Stimulated activated CD4-positive, alpha-beta T cell treated with anti-CD3 and anti-CD28 coated beads, TNF-alpha, amount 100 ng/mL, for 4 hours (primary cell): ENCODE measurements at regions not wholly inside any gene's neighbourhood (a gene's known extent, or its start where the extent isn't known, plus 50 kb on each side); places are given as distances from the start of the nearest gene placed in this dataset.

ENCODE experiments used
- DNase-seq, 3 experiments: peaks; one replicate each; pipeline ENCODE4 v3.0.0-alpha.2; 2020; ENCODE audit warnings: low read depth in 3 of 3

DNA sequence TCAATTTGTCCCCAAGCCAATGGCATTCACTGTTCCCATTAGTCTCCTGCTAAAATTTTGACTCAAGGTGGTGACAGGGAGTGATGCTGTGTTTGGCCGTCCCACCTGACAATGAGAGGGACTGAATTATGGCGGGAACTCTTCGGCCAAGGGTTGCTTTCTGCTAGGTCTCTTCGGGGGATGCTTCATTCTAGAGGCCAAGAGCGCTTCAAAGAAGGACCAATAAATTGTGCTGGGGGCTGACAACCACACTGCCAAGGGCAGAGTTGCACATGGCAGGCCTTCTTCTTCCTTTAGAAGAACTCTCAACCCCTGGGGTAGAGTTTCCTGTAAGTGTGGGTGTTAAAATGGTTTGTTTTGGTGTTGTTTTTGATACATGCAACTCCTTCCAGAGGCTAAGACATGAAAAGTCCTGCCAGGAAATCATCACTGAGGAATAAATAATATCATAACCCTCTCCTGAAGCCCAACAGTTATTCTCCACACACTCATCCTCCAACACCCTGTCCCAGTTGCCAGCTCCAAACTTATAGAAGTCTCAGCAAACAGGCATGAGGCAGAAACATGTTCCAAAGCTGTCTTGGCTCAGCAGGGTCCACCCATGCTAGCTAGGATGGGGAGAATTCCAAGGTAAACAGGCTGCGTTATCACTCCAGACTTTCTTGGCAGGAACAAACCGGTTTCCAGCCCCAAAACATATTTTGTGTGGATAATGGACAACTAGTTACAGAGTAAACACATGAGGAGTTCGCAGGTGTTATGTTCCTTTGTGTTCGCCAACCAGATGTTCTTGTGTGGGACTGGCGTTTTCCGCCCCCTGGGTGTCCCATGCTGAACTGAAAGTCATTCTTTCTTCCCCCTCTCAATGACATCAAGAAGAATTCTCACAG, 396.7 kb upstream of the RGMA start:
- DNase-seq = no peak

DNA sequence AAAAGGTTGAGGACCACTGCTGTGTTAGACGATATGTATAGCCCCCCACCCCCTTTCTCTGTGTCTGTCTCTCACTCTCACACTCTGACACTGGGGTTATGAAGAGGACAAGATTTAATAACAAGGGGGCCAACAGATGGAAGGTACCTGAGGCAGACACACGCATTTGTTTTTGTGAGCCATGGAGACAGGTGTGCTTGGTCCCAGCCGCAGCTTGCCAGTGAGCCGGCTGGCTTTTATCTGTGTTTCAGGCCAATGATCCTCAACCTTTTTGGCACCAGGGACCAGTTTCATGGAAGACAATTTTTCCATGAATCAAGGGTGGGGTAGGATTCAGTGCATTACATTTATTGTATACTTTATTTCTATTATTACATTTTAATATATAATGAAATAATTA, 394.9 kb upstream of the RGMA start:
- no peak for DNase-seq

DNA sequence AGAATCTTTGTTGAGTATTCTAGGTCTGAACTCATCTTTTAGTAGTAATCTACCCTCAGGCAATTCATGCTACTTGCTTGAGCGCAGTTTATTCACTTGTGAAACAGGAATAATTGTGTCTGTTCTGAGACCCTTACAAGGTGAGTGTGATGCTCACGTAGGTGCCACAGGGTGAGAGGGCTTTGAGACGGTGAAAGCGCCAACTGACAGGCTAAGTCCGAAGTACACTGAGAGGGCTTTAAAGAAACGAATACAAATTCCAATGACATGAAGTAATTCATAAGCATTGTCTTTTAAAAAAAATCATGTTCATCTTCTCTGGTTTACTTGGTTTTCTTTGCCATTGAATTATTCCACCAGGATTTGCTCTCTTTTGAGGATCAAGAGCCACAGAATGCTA, 393.7 kb upstream of the RGMA start:
- DNase-seq = no peak

- no peak for DNase-seq
Measured at GRCh38 chr15:93479715-93480114, 390.7 kb upstream of the RGMA start.

DNA sequence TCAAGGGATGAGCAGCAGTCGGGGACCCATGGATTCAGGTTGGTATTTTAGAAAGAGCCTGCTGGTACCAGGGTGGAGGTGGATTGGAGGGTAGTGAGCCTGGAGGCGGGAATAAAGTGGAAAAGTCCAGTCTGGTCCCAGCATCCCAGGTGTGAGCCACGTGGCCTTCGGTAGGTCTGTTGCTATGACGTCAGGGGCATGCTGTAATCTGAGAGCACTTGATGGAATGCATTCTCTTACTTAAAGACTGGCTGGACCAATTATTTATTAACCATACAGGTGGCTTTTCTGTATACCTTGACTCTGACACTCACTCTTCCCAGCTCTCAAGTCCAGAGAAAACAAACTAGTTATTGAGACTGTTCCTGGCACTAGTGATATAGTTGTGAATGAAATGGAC, 389.9 kb upstream of the RGMA start:
- no peak for DNase-seq

GRCh38 chr15:93477721-93478120, 388.7 kb upstream of the RGMA start:
- DNase-seq = no peak

DNA sequence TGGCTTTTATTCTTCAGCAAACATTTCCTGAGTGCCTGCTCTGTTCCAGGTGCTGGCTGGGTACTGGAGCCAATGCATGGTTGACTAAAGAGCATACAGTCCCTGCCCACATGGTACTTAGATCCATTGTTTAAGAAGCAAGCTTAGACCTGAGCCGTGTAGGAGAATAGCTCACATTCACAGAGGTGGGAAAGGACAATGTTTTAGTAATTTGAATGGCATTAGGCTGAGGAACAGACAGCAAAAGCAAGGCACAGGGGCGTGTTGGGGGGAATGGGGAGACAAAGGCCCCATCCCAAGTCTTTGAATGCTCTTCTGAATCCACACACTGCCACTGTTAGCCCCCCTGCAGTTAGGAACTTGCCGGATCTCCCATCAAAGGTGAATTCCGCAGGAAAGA, 388.2 kb upstream of the RGMA start:
- DNase-seq = no peak

DNA sequence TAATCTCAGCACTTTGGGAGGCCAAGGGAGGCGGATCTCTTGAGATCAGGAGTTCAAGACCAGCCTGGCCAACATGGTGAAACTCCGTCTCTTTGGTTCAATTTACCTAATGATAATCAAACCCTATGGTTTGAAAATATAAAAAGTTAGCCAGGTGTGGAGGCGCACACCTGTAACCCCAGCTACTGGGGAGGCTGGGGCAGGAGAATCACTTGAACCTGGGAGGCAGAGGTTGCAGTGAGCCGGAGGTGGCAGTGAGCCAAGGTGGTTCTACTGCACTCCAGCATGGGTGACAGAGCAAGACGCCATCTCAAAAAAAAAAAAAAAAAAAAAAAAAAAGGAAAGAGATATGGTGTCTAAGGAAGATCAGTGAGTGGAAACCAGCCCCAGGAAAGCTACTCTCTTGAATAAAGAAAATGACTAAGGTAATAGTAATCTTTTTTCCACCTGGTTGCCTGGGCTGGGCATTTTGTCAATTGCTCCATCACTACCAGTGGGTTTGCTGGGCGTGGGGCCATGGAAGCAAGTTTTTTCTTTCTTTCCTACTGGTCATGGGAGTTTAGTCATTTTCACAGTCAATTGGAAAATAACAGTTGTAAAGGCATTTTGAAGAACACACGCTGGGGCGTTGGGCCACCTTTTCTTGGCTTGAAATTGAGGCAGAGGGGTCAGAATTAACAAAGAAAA, 387.6 kb upstream of the RGMA start:
- no peak for DNase-seq

DNA sequence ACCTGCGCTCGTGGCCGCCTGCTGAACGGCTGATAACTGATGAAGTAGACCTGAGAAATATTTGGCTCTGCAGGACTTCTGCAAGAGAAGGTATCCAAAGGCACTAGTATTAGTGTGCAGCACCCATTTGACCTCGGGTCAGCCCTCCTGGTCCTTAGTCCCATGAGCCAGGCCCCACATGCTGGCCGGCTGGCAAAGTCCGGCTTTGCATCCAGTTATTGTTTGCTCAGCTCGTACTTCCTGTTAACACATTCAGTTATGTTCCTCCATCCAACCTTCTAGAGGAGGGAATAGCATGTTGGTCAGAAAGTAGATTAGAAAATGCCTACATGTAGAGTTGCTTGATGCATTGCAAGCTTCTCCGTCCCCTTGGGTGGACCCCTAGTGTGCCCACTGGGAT, 385.7 kb upstream of the RGMA start:
- DNase-seq = no peak

- DNase-seq = no peak
Measured at GRCh38 chr15:93469994-93470393, 381.0 kb upstream of the RGMA start.

DNA sequence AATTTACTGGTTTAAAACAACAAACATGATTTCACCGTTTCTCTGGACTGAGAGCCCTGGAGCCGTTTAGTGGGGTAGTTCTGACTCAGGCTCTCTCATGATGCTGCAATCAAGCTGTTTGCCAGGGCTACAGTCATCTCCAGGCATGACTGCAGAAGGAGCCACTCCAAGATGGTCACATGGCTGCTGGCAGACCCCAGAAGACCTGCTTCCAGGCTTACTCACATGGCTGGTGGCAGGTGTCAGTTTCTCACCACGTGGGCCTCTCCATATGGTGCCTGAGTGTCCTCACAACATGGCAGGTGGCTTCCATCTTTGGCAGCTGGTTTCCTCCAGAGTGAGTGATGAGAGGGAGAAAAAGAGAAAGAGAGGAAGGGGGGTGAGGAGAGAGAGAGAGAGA, 378.3 kb upstream of the RGMA start:
- no peak for DNase-seq

DNA sequence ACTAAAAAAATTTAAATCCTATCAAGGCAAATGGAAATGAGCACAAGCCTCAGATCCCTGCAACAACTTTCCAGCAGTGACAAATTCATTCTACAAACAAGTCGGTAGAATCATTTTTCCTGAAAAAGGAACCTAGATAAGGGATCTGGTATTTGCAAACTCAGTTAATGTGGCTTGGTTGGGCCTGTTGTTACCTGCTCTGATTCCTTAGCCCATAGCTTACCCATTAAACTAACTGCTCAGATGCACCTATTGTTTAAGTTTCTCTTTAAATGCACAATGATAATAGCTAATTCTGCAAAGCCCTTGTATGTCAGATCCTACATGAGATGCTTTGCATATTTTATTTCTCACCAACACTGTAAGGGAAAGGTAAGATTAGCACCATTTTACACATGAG, 377.4 kb upstream of the RGMA start:
- no peak for DNase-seq

DNA sequence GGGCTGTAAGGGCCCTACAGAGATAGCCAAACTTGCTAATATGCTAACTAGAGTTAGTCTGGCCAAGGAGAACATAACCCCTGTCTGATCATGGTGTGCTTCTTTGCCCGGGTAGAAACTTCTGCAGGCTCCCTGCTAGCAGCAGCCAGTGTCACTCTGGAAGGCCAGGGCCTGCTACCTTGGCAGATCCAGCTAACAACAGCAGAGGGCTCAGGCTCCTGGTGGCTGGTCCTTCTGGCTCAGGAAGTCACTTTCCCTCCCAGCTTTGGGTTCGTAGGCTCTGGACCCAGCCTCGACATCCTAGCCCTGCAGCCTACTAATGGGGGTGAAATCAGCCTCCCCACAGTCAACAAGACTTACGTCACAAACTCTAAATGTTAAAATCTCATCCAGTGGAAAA, 373.7 kb upstream of the RGMA start:
- DNase-seq = no peak

GRCh38 chr15:93460717-93461116, 371.7 kb upstream of the RGMA start:
- no peak for DNase-seq

DNA sequence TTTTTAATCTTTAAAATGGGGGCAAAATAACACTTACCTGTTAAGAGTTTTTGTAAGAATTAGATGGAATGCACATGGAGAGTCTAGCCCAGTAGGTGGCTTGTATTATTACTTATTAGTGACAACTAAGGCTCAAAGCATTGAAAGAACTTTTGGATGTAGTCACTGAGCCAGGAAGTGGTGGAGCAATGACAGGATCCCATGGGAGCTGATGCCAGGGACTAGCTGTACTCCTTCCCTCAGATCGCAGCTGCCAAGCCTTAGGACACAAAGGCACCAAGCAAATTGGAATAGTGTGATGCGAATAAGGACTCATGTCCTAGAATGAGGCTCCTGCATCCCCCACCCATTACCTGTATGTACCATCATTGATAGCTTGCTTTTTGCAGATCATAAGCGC, 370.4 kb upstream of the RGMA start:
- DNase-seq = no peak

- DNase-seq = no peak
Measured at GRCh38 chr15:93458597-93458996, 369.6 kb upstream of the RGMA start.

DNA sequence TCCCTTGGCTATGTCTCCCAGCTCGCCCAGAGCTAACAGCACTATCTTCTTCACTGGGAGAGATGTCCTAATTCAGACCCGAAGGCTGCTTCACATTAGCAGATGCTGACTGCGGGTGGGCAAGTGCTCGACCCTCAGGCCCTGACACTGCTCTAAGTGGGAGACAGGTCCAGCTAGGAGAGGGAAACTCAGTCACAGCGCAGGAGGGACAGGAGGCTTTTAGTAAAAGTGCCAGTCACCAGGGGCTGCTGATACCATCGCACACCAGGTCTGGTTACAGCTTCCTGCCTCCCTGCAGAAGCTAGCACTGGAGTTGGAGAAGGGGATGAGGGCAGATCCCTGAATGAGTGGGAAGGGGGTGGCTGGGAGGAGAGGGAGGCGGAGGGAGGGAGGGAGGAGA, 365.8 kb upstream of the RGMA start:
- no peak for DNase-seq

GRCh38 chr15:93452537-93453211, 363.7 kb upstream of the RGMA start:
- no peak for DNase-seq

DNA sequence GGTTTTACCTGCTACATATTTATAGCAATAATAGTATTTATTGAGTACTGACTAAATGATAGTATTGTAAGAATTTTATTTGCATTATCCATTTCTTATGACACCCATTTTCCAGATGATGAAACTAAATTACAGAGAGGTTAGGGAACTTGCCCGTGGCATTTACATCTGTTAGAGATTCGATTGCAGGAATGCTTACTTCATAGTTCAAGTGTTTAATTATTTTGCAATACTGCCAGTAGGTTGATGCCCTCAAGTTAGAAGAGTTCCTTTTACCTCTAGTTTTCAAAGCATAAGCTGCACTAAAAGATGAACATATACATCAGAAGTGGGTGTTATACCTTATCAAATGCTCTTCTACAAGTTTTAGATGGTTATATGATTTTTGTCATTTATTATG, 362.8 kb upstream of the RGMA start:
- no peak for DNase-seq

- DNase-seq = no peak
Measured at GRCh38 chr15:93451265-93451664, 362.3 kb upstream of the RGMA start.

DNA sequence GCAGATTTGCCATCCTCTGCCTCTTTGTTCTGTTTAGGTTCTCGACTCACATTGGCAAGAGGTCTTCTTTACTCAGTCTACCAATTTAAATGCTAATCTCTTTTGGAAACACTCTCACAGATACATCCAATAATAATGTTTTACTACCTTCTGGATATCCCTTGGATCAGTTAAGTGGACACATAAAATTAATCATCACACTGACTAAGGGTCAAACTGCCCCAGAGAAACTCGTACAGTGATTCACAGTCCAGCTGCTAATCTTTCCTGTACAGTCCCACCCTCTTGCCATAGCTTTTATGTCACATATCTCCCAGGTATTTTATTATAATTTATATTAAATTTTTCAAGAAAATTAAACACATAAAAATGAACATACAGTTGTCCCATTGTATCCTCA, 360.8 kb upstream of the RGMA start:
- no peak for DNase-seq

GRCh38 chr15:93438310-93438709, 349.3 kb upstream of the RGMA start:
- DNase-seq = no peak

DNA sequence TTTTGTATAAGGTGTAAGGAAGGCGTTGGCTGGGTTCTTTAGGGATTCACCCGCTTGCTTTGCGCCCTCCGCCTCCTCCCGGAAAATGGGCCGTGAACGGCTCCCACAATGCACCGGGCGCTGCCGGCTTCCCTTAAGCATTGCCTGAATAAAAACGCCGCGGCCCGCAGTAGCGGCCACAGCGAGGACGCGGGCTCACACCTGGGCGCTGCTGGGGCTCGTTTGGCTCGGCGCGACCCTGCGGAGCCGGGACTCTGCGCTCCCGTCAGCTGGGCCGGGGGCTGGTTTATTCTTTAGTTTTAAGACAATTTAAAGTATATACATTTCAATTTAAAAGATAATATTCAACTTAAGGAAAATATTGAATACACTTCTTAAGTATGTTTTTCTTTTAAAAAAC, 343.5 kb upstream of the RGMA start:
- no peak for DNase-seq
